SK-N-MC (cell line): ENCODE measurements at regions not wholly inside any gene's neighbourhood (a gene's known extent, or its start where the extent isn't known, plus 50 kb on each side); places are given as distances from the start of the nearest gene placed in this dataset.

Source experiments
- EZH2 ChIP-seq: fragments of 200-600 bp; sonication (generic); IDR thresholded peaks from one replicate; pipeline ENCODE4 v1.6.1; 2017; ENCODE audit warnings: antibody characterized with exemption
- POLR2AphosphoS5 ChIP-seq: IDR thresholded peaks from 2 replicates; pipeline ENCODE4 v1.6.1; 2012; ENCODE audit warnings: mild to moderate bottlenecking, low read depth, low read length, borderline replicate concordance

- no peak for TF ChIP-seq EZH2
- no peak for TF ChIP-seq POLR2AphosphoS5
Measured at GRCh38 chr7:17709127-17709526, 231.2 kb downstream of the SNX13 start.
